Liver (tissue), 8 donors: ENCODE measurements at regions not wholly inside any gene's neighbourhood (a gene's known extent, or its start where the extent isn't known, plus 50 kb on each side); places are given as distances from the start of the nearest gene placed in this dataset.

Experiments used
- DNase-seq: peaks from one replicate; pipeline ENCODE4 v3.0.0-alpha.2; 2017; ENCODE audit warnings: low spot score
- H3K27ac ChIP-seq, 2 donors: one replicate each; pipeline ENCODE4 v1.7.0; 2013; ENCODE audit warnings: inconsistent platforms in 2 of 2, low read length in 2 of 2, control low read depth in 1 of 2, low read depth in 1 of 2, mild to moderate bottlenecking in 1 of 2
- H3K27me3 ChIP-seq, 4 donors: one replicate each; pipeline versions ENCODE4 v1.6.1 to v1.7.0; 2013; ENCODE audit warnings: low read length in 3 of 4, inconsistent platforms in 1 of 4, mild to moderate bottlenecking in 1 of 4, moderate library complexity in 1 of 4; ENCODE audit not compliant: control insufficient read depth in 4 of 4, insufficient read depth in 4 of 4
- H3K36me3 ChIP-seq, 4 donors: one replicate each; pipeline versions ENCODE4 v1.6.1 to v1.7.0; 2013; ENCODE audit warnings: low read length in 3 of 4, mild to moderate bottlenecking in 3 of 4, low read depth in 1 of 4, moderate library complexity in 1 of 4; ENCODE audit not compliant: control insufficient read depth in 4 of 4, insufficient read depth in 3 of 4
- H3K4me1 ChIP-seq, 4 donors: one replicate each; pipeline versions ENCODE4 v1.6.1 to v1.7.0; 2013; ENCODE audit warnings: low read length in 3 of 4, mild to moderate bottlenecking in 3 of 4, moderate library complexity in 1 of 4; ENCODE audit not compliant: control insufficient read depth in 4 of 4, insufficient read depth in 4 of 4
- H3K4me3 ChIP-seq, 3 donors: one replicate each; pipeline versions ENCODE4 v1.6.1 to v1.7.0; 2013; ENCODE audit warnings: low read length in 3 of 3, control low read depth in 1 of 3, low read depth in 1 of 3, mild to moderate bottlenecking in 1 of 3
- H3K9ac ChIP-seq, 2 donors: one replicate each; pipeline ENCODE4 v1.7.0; 2013; ENCODE audit warnings: low read length in 2 of 2, mild to moderate bottlenecking in 2 of 2, moderate library complexity in 2 of 2, control low read depth in 1 of 2, low read depth in 1 of 2
- H3K9me3 ChIP-seq, 4 donors: one replicate each; pipeline versions ENCODE4 v1.6.1 to v1.7.0; 2013; ENCODE audit warnings: low read length in 3 of 4; ENCODE audit not compliant: control insufficient read depth in 4 of 4
- ATF3 ChIP-seq: IDR thresholded peaks from 2 replicates; pipeline ENCODE4 v1.6.1; 2016; ENCODE audit warnings: antibody characterized with exemption
- CTCF ChIP-seq: fragments of 150-350 bp; IDR thresholded peaks from 2 replicates; pipeline ENCODE4 v1.5.1; 2017; ENCODE audit warnings: improper control_type of control experiment, low read depth, low read length; ENCODE audit not compliant: missing input control
- EGR1 ChIP-seq, 2 donors: IDR thresholded peaks; 2 replicates each; pipeline ENCODE4 v1.6.1; 2016 to 2018; ENCODE audit warnings: antibody characterized with exemption in 2 of 2, low read depth in 2 of 2
- FOXA1 ChIP-seq: IDR thresholded peaks from 2 replicates; pipeline ENCODE4 v1.6.1; 2016; ENCODE audit warnings: antibody characterized with exemption
- FOXA2 ChIP-seq: IDR thresholded peaks from 2 replicates; pipeline ENCODE4 v1.6.1; 2016; ENCODE audit warnings: antibody characterized with exemption
- GABPA ChIP-seq, 2 donors: IDR thresholded peaks in 1 of 2; conservative IDR thresholded peaks in 1 of 2; 2 replicates each; pipeline ENCODE4 v1.6.1; 2016; ENCODE audit warnings: antibody characterized with exemption in 2 of 2, mild to moderate bottlenecking in 1 of 2, moderate library complexity in 1 of 2
- HNF4A ChIP-seq, 2 donors: conservative IDR thresholded peaks; 2 replicates each; pipeline ENCODE4 v1.6.1; 2016; ENCODE audit warnings: antibody characterized with exemption in 2 of 2, mild to moderate bottlenecking in 2 of 2
- HNF4G ChIP-seq: IDR thresholded peaks from 2 replicates; pipeline ENCODE4 v1.6.1; 2016; ENCODE audit warnings: antibody characterized with exemption
- JUND ChIP-seq, 2 donors: IDR thresholded peaks; 2 replicates each; pipeline ENCODE4 v1.6.1; 2016; ENCODE audit warnings: antibody characterized with exemption in 2 of 2
- MAX ChIP-seq: IDR thresholded peaks from 2 replicates; pipeline ENCODE4 v1.6.1; 2016; ENCODE audit warnings: antibody characterized with exemption
- NR2F2 ChIP-seq: IDR thresholded peaks from 2 replicates; pipeline ENCODE4 v1.6.1; 2016; ENCODE audit warnings: antibody characterized with exemption
- REST ChIP-seq: IDR thresholded peaks from 2 replicates; pipeline ENCODE4 v1.6.1; 2016; ENCODE audit warnings: antibody characterized with exemption, mild to moderate bottlenecking
- RXRA ChIP-seq, 2 donors: IDR thresholded peaks; 2 replicates each; pipeline ENCODE4 v1.6.1; 2017 to 2018; ENCODE audit warnings: antibody characterized with exemption in 2 of 2, mild to moderate bottlenecking in 1 of 2
- SP1 ChIP-seq: IDR thresholded peaks from 2 replicates; pipeline ENCODE4 v1.6.1; 2018; ENCODE audit warnings: antibody characterized with exemption, mild to moderate bottlenecking
- TAF1 ChIP-seq: conservative IDR thresholded peaks from 2 replicates; pipeline ENCODE4 v1.6.1; 2016; ENCODE audit warnings: antibody characterized with exemption, mild to moderate bottlenecking
- YY1 ChIP-seq: IDR thresholded peaks from 2 replicates; pipeline ENCODE4 v1.6.1; 2016; ENCODE audit warnings: antibody characterized with exemption, mild to moderate bottlenecking
- ZBTB33 ChIP-seq: IDR thresholded peaks from 2 replicates; pipeline ENCODE4 v1.6.1; 2016; ENCODE audit warnings: antibody characterized with exemption
- WGBS: extraction: QIAGEN DNeasy Blood & Tissue Kit; methylation state at CpG from one replicate; pipeline ENCODE4 v1.1.7; 2013; 5-methylcytosine and 5-hydroxymethylcytosine counted together
- donor health status: healthy.
- donor health status: healthy.
- donor health status: healthy.
- donor health status: healthy.
- donor health status: healthy.

- no peak for DNase-seq
- TF ChIP-seq HNF4A (conservative IDR thresholded peaks at IDR 0.05) (no peak), NR2F2 (no peak), MAX (no peak), REST (no peak), RXRA (IDR thresholded peaks at IDR 0.05) (no peak), YY1 (no peak), ATF3 (no peak), ZBTB33 (no peak), GABPA (IDR thresholded peaks at IDR 0.05 in 1 of 2, conservative IDR thresholded peaks at IDR 0.05 in 1 of 2) (no peak), FOXA1 (no peak), SP1 (no peak), TAF1 (no peak), HNF4G (no peak)
- H3K27ac ChIP-seq: no peak overlapping the region
- WGBS: 48% methylated on average over 2 of the region's 2 CpGs
- no peaks in the 10 kb centered on the region for H3K9me3 ChIP-seq
- H3K27me3 ChIP-seq: peaks cover 0 to 3% (median 0%) of the 10 kb centered on the region in 4 donors
- no peaks in the 10 kb centered on the region for H3K4me1 ChIP-seq
- no peak overlapping the region for H3K4me3 ChIP-seq
- H3K36me3 ChIP-seq: no peaks in the 10 kb centered on the region
- H3K9ac ChIP-seq: no peak overlapping the region
Observed at GRCh38 chr21:17250778-17251241, 262.0 kb upstream of the CXADR start.

GRCh38 chr21:17257784-17258183 is 255.1 kb upstream of the CXADR start:
- WGBS: 82% methylated on average over 1 of the region's 1 CpG
- Histone ChIP-seq H3K4me1 (no peaks in the 10 kb centered on the region), H3K9ac (no peak overlapping the region), H3K27ac (no peak overlapping the region), H3K9me3 (no peaks in the 10 kb centered on the region), H3K27me3 (no peaks in the 10 kb centered on the region), H3K36me3 (no peaks in the 10 kb centered on the region), H3K4me3 (no peak overlapping the region)
- no peak for DNase-seq
- TF ChIP-seq SP1: no peak
- no peak for TF ChIP-seq TAF1
- TF ChIP-seq ZBTB33: no peak
- TF ChIP-seq REST: no peak
- TF ChIP-seq CTCF: no peak
- TF ChIP-seq RXRA (IDR thresholded peaks at IDR 0.05): no peak
- no peak for TF ChIP-seq HNF4G
- TF ChIP-seq FOXA2: no peak
- TF ChIP-seq EGR1 (IDR thresholded peaks at IDR 0.05; ENCODE audit: low read depth in 2 of 2): no peak
- TF ChIP-seq FOXA1: no peak
- TF ChIP-seq JUND (IDR thresholded peaks at IDR 0.05): no peak
- TF ChIP-seq ATF3: no peak
- no peak for TF ChIP-seq GABPA (IDR thresholded peaks at IDR 0.05 in 1 of 2, conservative IDR thresholded peaks at IDR 0.05 in 1 of 2)
- no peak for TF ChIP-seq YY1
- TF ChIP-seq NR2F2: no peak
- TF ChIP-seq HNF4A (conservative IDR thresholded peaks at IDR 0.05): no peak
